GM06990 (cell line): ENCODE measurements at regions not wholly inside any gene's neighbourhood (a gene's known extent, or its start where the extent isn't known, plus 50 kb on each side); places are given as distances from the start of the nearest gene placed in this dataset.

ENCODE experiments used
- DNase-seq: peaks from one replicate; pipeline ENCODE4 v3.0.0-alpha.2; 2011; ENCODE audit not compliant: insufficient read length; ENCODE audit errors: extremely low read depth
- H3K27me3 ChIP-seq: replicated peaks from 2 replicates; pipeline ENCODE4 v1.6.0; 2011; ENCODE audit warnings: low read length; ENCODE audit not compliant: control insufficient read depth, insufficient read depth
- H3K36me3 ChIP-seq: 2 replicates; pipeline ENCODE4 v1.5.1; 2011; ENCODE audit warnings: low read length; ENCODE audit not compliant: control insufficient read depth, insufficient read depth
- H3K4me3 ChIP-seq: replicated peaks from 2 replicates; pipeline ENCODE4 v1.5.1; 2011; ENCODE audit warnings: low read depth, mild to moderate bottlenecking, control low read depth, low read length
- CTCF ChIP-seq: IDR thresholded peaks from 2 replicates; pipeline ENCODE4 v1.5.1; 2011; ENCODE audit warnings: low read length, control low read depth, mild to moderate bottlenecking, inconsistent platforms; ENCODE audit not compliant: insufficient read depth, poor library complexity, severe bottlenecking

GRCh38 chr9:23309800-23310199, 516.2 kb downstream of the ELAVL2 start:
- TF ChIP-seq CTCF = no peak
- Histone ChIP-seq H3K27me3 (no peaks in the 10 kb centered on the region), H3K36me3 (no peaks in the 10 kb centered on the region), H3K4me3 (no peak overlapping the region)
- DNase-seq = no peak

- no peaks in the 10 kb centered on the region for H3K36me3 ChIP-seq
- no peak overlapping the region for H3K4me3 ChIP-seq
- H3K27me3 ChIP-seq = no peaks in the 10 kb centered on the region
- no peak for TF ChIP-seq CTCF
- no peak for DNase-seq
These were observed 511.8 kb downstream of the ELAVL2 start for GRCh38 chr9:23314247-23314646.

GRCh38 chr9:23319092-23319491, 506.9 kb downstream of the ELAVL2 start:
- DNase-seq = no peak
- TF ChIP-seq CTCF = no peak
- Histone ChIP-seq H3K27me3 (no peaks in the 10 kb centered on the region), H3K4me3 (no peak overlapping the region), H3K36me3 (no peaks in the 10 kb centered on the region)

GRCh38 chr9:23321049-23321448, 505.0 kb downstream of the ELAVL2 start:
- no peak for TF ChIP-seq CTCF
- H3K27me3 ChIP-seq = no peaks in the 10 kb centered on the region
- H3K36me3 ChIP-seq = no peaks in the 10 kb centered on the region
- H3K4me3 ChIP-seq = no peak overlapping the region
- no peak for DNase-seq

GRCh38 chr9:23322392-23322791, 503.6 kb downstream of the ELAVL2 start:
- TF ChIP-seq CTCF = no peak
- no peak overlapping the region for H3K4me3 ChIP-seq
- no peaks in the 10 kb centered on the region for H3K27me3 ChIP-seq
- DNase-seq = no peak
- H3K36me3 ChIP-seq = no peaks in the 10 kb centered on the region

- DNase-seq = no peak
- Histone ChIP-seq H3K27me3 (no peaks in the 10 kb centered on the region), H3K36me3 (no peaks in the 10 kb centered on the region), H3K4me3 (no peak overlapping the region)
- no peak for TF ChIP-seq CTCF
These were observed 501.5 kb downstream of the ELAVL2 start for GRCh38 chr9:23324511-23324910.
